ENCODE measurements at regions not wholly inside any gene's neighbourhood (a gene's known extent, or its start where the extent isn't known, plus 50 kb on each side); places are given as distances from the start of the nearest gene placed in this dataset.

GRCh38 chr11:70883323-70883940 is 368.9 kb downstream of the SHANK2 start:
- Histone ChIP-seq H3K23me2 (ENCODE audit: insufficient read length, low read depth, low read length, poor library complexity, severe bottlenecking) (no peaks in the 10 kb centered on the region), H3K9me3 (ENCODE audit: control insufficient read depth, low read depth, low read length) (no peaks in the 10 kb centered on the region), H2BK20ac (ENCODE audit: low read depth, low read length, poor library complexity, severe bottlenecking) (no peak overlapping the region), H3K9ac (ENCODE audit: extremely low read depth, insufficient read length, low read length) (no peak overlapping the region), H3T11ph (ENCODE audit: low read length) (no peak overlapping the region), H3K27ac (ENCODE audit: insufficient read length, low read depth, low read length) (no peak overlapping the region), H2BK120ac (ENCODE audit: low read depth, low read length, poor library complexity, severe bottlenecking) (no peak overlapping the region), H3K56ac (ENCODE audit: insufficient read length, low read depth, low read length) (no peak overlapping the region), H3K79me2 (ENCODE audit: insufficient read depth, low read length) (no peaks in the 10 kb centered on the region), H3K4ac (ENCODE audit: low read depth, low read length) (no peak overlapping the region), H2AFZ (ENCODE audit: low read length) (no peak overlapping the region), H4K5ac (ENCODE audit: insufficient read length, low read depth, low read length) (no peak overlapping the region), H3K4me2 (ENCODE audit: insufficient read depth, insufficient read length, low read length) (no peak overlapping the region), H4K8ac (replicated peaks; ENCODE audit: insufficient read length, low read depth, low read length) (no peak overlapping the region), H3K23ac (ENCODE audit: insufficient read length, low read depth, low read length) (no peak overlapping the region), H3K4me1 (ENCODE audit: insufficient read depth, low read length) (no peaks in the 10 kb centered on the region), H2BK5ac (ENCODE audit: insufficient read length, low read length) (no peak overlapping the region), H4K91ac (ENCODE audit: insufficient read length, low read depth, low read length) (no peak overlapping the region), H2BK15ac (ENCODE audit: low read depth, low read length) (no peak overlapping the region), H3K79me1 (ENCODE audit: insufficient read depth, low read depth, low read length, poor library complexity, severe bottlenecking) (no peaks in the 10 kb centered on the region), H4K20me1 (ENCODE audit: control insufficient read depth, insufficient read depth, insufficient read length) (no peaks in the 10 kb centered on the region), H3K18ac (ENCODE audit: insufficient read length, low read depth, low read length) (no peak overlapping the region), H3K14ac (ENCODE audit: insufficient read depth, low read length) (no peak overlapping the region; the same call in 1 of the 2 replicates), H2BK12ac (ENCODE audit: insufficient read length, low read depth, low read length) (no peak overlapping the region), H3K27me3 (ENCODE audit: insufficient read depth, low read length) (no peaks in the 10 kb centered on the region), H2AK5ac (ENCODE audit: insufficient read length, low read length) (no peak overlapping the region)
- Mint-ChIP-seq H3K4me3 (no peak overlapping the region), H3K27ac (peak overlapping the region in 2 of 3 experiments; percentile 39 to 80; a peak in 2 of 7 replicates), H3K9me3 (no peaks in the 10 kb centered on the region), H3K4me1 (peaks cover 20 to 38% of the 10 kb centered on the region in 2 experiments), H3K36me3 (ENCODE audit: insufficient read depth in 1 of 3, low read depth in 3 of 3) (peaks cover 4 to 6% (median 5%) of the 10 kb centered on the region in 3 experiments; a peak in 5 of 7 replicates), H3K27me3 (ENCODE audit: low read depth) (peaks cover 1% of the 10 kb centered on the region)
- DNase-seq, result no peak
- WGBS (ENCODE audit: extremely low coverage, insufficient read length, low lambda C conversion rate), result no CpG with 5 or more reads among the region's 11 CpGs
- TF ChIP-seq CTCF (conservative IDR thresholded peaks at IDR 0.05), result no peak
